ENCODE measurements at regions not wholly inside any gene's neighbourhood (a gene's known extent, or its start where the extent isn't known, plus 50 kb on each side); places are given as distances from the start of the nearest gene placed in this dataset.
A peak's percentile ranks its signal among the peaks of the same experiment; 100 is the strongest.

- Mint-ChIP-seq H3K4me1 (ENCODE audit: unreplicated experiment) (peaks cover 30% of the 10 kb centered on the region), H3K36me3 (ENCODE audit: unreplicated experiment) (peaks cover 2% of the 10 kb centered on the region), H3K27me3 (ENCODE audit: unreplicated experiment) (no peaks in the 10 kb centered on the region), H3K4me3 (ENCODE audit: unreplicated experiment) (no peak overlapping the region), H3K27ac (ENCODE audit: unreplicated experiment) (peak overlapping the region; percentile 70), H3K9me3 (ENCODE audit: unreplicated experiment) (no peaks in the 10 kb centered on the region)
- DNase-seq (ENCODE audit: extremely low spot score, unreplicated experiment) = peak; percentile 77
- TF ChIP-seq CTCF (IDR thresholded peaks at IDR 0.05) = no peak
These were observed 167.5 kb upstream of the TPM1 start for GRCh38 chr15:62874959-62875625.

- Mint-ChIP-seq H3K9me3 (ENCODE audit: unreplicated experiment) (no peaks in the 10 kb centered on the region), H3K27ac (ENCODE audit: unreplicated experiment) (peak overlapping the region; percentile 70), H3K4me1 (ENCODE audit: unreplicated experiment) (peaks cover 34% of the 10 kb centered on the region), H3K27me3 (ENCODE audit: unreplicated experiment) (no peaks in the 10 kb centered on the region), H3K4me3 (ENCODE audit: unreplicated experiment) (no peak overlapping the region), H3K36me3 (ENCODE audit: unreplicated experiment) (peaks cover 2% of the 10 kb centered on the region)
- no peak for TF ChIP-seq CTCF (IDR thresholded peaks at IDR 0.05)
- DNase-seq (ENCODE audit: extremely low spot score, unreplicated experiment) = peak; percentile 78
These were observed 166.9 kb upstream of the TPM1 start for GRCh38 chr15:62875626-62876021.

- TF ChIP-seq CTCF (IDR thresholded peaks at IDR 0.05) = no peak
- H3K27ac Mint-ChIP-seq (ENCODE audit: unreplicated experiment) = no peak overlapping the region
- H3K4me3 Mint-ChIP-seq (ENCODE audit: unreplicated experiment) = no peak overlapping the region
- H3K4me1 Mint-ChIP-seq (ENCODE audit: unreplicated experiment) = peaks cover 34% of the 10 kb centered on the region
- no peaks in the 10 kb centered on the region for H3K9me3 Mint-ChIP-seq (ENCODE audit: unreplicated experiment)
- no peaks in the 10 kb centered on the region for H3K27me3 Mint-ChIP-seq (ENCODE audit: unreplicated experiment)
- no peaks in the 10 kb centered on the region for H3K36me3 Mint-ChIP-seq (ENCODE audit: unreplicated experiment)
- DNase-seq (ENCODE audit: extremely low spot score, unreplicated experiment) = no peak
These were observed 165.2 kb upstream of the TPM1 start for GRCh38 chr15:62877276-62877857.

GRCh38 chr15:62878070-62878469 is 164.5 kb upstream of the TPM1 start:
- Mint-ChIP-seq H3K4me1 (ENCODE audit: unreplicated experiment) (peaks cover 36% of the 10 kb centered on the region), H3K9me3 (ENCODE audit: unreplicated experiment) (no peaks in the 10 kb centered on the region), H3K27me3 (ENCODE audit: unreplicated experiment) (no peaks in the 10 kb centered on the region), H3K36me3 (ENCODE audit: unreplicated experiment) (no peaks in the 10 kb centered on the region), H3K4me3 (ENCODE audit: unreplicated experiment) (no peak overlapping the region), H3K27ac (ENCODE audit: unreplicated experiment) (no peak overlapping the region)
- DNase-seq (ENCODE audit: extremely low spot score, unreplicated experiment) = no peak
- TF ChIP-seq CTCF (IDR thresholded peaks at IDR 0.05) = no peak

GRCh38 chr15:62879770-62880169 is 162.8 kb upstream of the TPM1 start:
- no peaks in the 10 kb centered on the region for H3K27me3 Mint-ChIP-seq (ENCODE audit: unreplicated experiment)
- H3K27ac Mint-ChIP-seq (ENCODE audit: unreplicated experiment) = no peak overlapping the region
- no peak for TF ChIP-seq CTCF (IDR thresholded peaks at IDR 0.05)

More at GRCh38 chr15:62879770-62880169, 162.8 kb upstream of the TPM1 start:
- DNase-seq (ENCODE audit: extremely low spot score, unreplicated experiment) = no peak
- Mint-ChIP-seq H3K4me3 (ENCODE audit: unreplicated experiment) (no peak overlapping the region), H3K4me1 (ENCODE audit: unreplicated experiment) (peaks cover 41% of the 10 kb centered on the region), H3K9me3 (ENCODE audit: unreplicated experiment) (no peaks in the 10 kb centered on the region), H3K36me3 (ENCODE audit: unreplicated experiment) (no peaks in the 10 kb centered on the region)

Data from osteocyte (in vitro differentiated cells).